H1 (cell line): ENCODE measurements at regions not wholly inside any gene's neighbourhood (a gene's known extent, or its start where the extent isn't known, plus 50 kb on each side); places are given as distances from the start of the nearest gene placed in this dataset.
A peak's percentile ranks its signal among the peaks of the same experiment; 100 is the strongest.

Experiments
- CTCF ChIA-PET: fragments of 300-600 bp; sonication (Branson Sonifier 250); formaldehyde crosslinking; loops from one replicate; lab custom pipeline; 2021; ENCODE audit not compliant: partially characterized antibody; lab: Charles Lee
- POLR2A ChIA-PET: fragments of 300-600 bp; sonication (Branson Sonifier 250); formaldehyde crosslinking; loops from one replicate; lab custom pipeline; 2021; ENCODE audit warnings: inconsistent platforms; ENCODE audit not compliant: partially characterized antibody; lab: Charles Lee
- DNase-seq, 2 experiments: peaks; one replicate each; pipeline versions ENCODE4 v3.0.0 to v3.0.0-alpha.2; 2010 to 2022; ENCODE audit warnings: low spot score in 2 of 2, low read depth in 1 of 2, mixed read lengths in 1 of 2
- FAIRE-seq: peaks from 2 replicates; lab custom pipeline; 2011; peaks lifted over from hg19 to GRCh38; lab: Jason Lieb, UNC
- H2AFZ ChIP-seq: 2 replicates; pipeline ENCODE4 v1.8.1; 2012; ENCODE audit warnings: low read length, inconsistent platforms
- H2AK5ac ChIP-seq: 2 replicates; pipeline ENCODE4 v1.6.1; 2013; ENCODE audit warnings: low read depth, low read length
- H2BK120ac ChIP-seq: replicated peaks from 2 replicates; pipeline ENCODE3; 2013; ENCODE audit warnings: low read depth, low read length, inconsistent platforms
- H2BK12ac ChIP-seq: 2 replicates; pipeline ENCODE4 v1.6.1; 2013; ENCODE audit warnings: low read depth, low read length
- H2BK15ac ChIP-seq: 2 replicates; pipeline ENCODE4 v1.6.1; 2013; ENCODE audit warnings: low read length
- H2BK20ac ChIP-seq: 2 replicates; pipeline ENCODE4 v1.6.1; 2013; ENCODE audit warnings: low read length
- H2BK5ac ChIP-seq: 2 replicates; pipeline ENCODE4 v1.6.1; 2013; ENCODE audit warnings: low read depth, low read length
- H3K14ac ChIP-seq: 2 replicates; pipeline ENCODE4 v1.6.1; 2013; ENCODE audit warnings: inconsistent platforms; ENCODE audit not compliant: insufficient read length
- H3K18ac ChIP-seq: 2 replicates; pipeline ENCODE4 v1.6.1; 2013; ENCODE audit warnings: low read length; ENCODE audit errors: extremely low read depth
- H3K23ac ChIP-seq: 2 replicates; pipeline ENCODE4 v1.6.1; 2013; ENCODE audit warnings: inconsistent platforms; ENCODE audit not compliant: insufficient read length
- H3K23me2 ChIP-seq: 2 replicates; pipeline ENCODE4 v1.6.1; 2013; ENCODE audit warnings: low read depth, low read length
- H3K27ac ChIP-seq: 2 replicates; pipeline ENCODE4 v1.6.1; 2011; ENCODE audit warnings: low read depth, low read length, inconsistent platforms
- H3K27me3 ChIP-seq, 4 experiments: replicated peaks in 1 of 4; 1 replicate in 1 of 4; 2 replicates in 3 of 4; pipeline versions ENCODE4 v1.6.1 to v1.8.1; 2011 to 2013; ENCODE audit warnings: low read length in 3 of 4, mild to moderate bottlenecking in 3 of 4, inconsistent platforms in 2 of 4, mixed read lengths in 2 of 4, moderate library complexity in 1 of 4; ENCODE audit not compliant: control insufficient read depth in 3 of 4, insufficient read depth in 3 of 4; ENCODE audit errors: extremely low read depth in 1 of 4
- H3K36me3 ChIP-seq, 4 experiments: 2 replicates each; pipeline versions ENCODE4 v1.6.1 to v1.8.1; 2011 to 2013; ENCODE audit warnings: mild to moderate bottlenecking in 4 of 4, low read length in 3 of 4, moderate library complexity in 2 of 4, control low read depth in 1 of 4, inconsistent platforms in 1 of 4; ENCODE audit not compliant: insufficient read depth in 4 of 4, control insufficient read depth in 2 of 4
- H3K4ac ChIP-seq: replicated peaks from 2 replicates; pipeline ENCODE3; 2013; ENCODE audit warnings: low read length, low read depth, mixed read lengths, inconsistent platforms; ENCODE audit not compliant: insufficient read length
- H3K4me1 ChIP-seq, 4 experiments: replicated peaks in 1 of 4; 1 replicate in 1 of 4; 2 replicates in 3 of 4; pipeline versions ENCODE4 v1.6.1 to v1.8.1; 2011 to 2013; ENCODE audit warnings: low read length in 3 of 4, inconsistent platforms in 2 of 4, mixed read lengths in 1 of 4; ENCODE audit not compliant: insufficient read depth in 4 of 4, control insufficient read depth in 3 of 4
- H3K4me2 ChIP-seq, 2 experiments: 2 replicates each; pipeline versions ENCODE4 v1.6.1 to v1.8.1; 2011 to 2013; ENCODE audit warnings: low read depth in 2 of 2, low read length in 2 of 2, control low read depth in 1 of 2, inconsistent platforms in 1 of 2, mild to moderate bottlenecking in 1 of 2; ENCODE audit not compliant: insufficient read depth in 1 of 2
- H3K4me3 ChIP-seq, 4 experiments: fragments of 200-600, 300-600 bp in 1 of 4; sonication (generic), shearing (Covaris generic), sonication (Bioruptor Twin) in 1 of 4; 2 replicates each; pipeline versions ENCODE4 v1.5.1 to v1.8.1; 2011 to 2016; ENCODE audit warnings: low read length in 4 of 4, low read depth in 3 of 4, control low read depth in 2 of 4, inconsistent platforms in 2 of 4, mild to moderate bottlenecking in 2 of 4, mixed read lengths in 1 of 4, moderate library complexity in 1 of 4; ENCODE audit not compliant: insufficient read depth in 2 of 4; ENCODE audit errors: extremely low read depth in 1 of 4
- H3K56ac ChIP-seq: replicated peaks from 2 replicates; pipeline ENCODE3; 2013; ENCODE audit warnings: low read depth, mild to moderate bottlenecking, mixed read lengths, low read length, inconsistent platforms; ENCODE audit not compliant: insufficient read length
- H3K79me1 ChIP-seq: 2 replicates; pipeline ENCODE4 v1.6.1; 2013; ENCODE audit warnings: low read depth, low read length, control low read depth
- H3K79me2 ChIP-seq, 2 experiments: 2 replicates each; pipeline versions ENCODE4 v1.6.1 to v1.8.1; 2012 to 2013; ENCODE audit warnings: low read length in 2 of 2, mild to moderate bottlenecking in 2 of 2, inconsistent platforms in 1 of 2; ENCODE audit not compliant: insufficient read depth in 2 of 2, control insufficient read depth in 1 of 2
- H3K9ac ChIP-seq, 4 experiments: replicated peaks in 1 of 4; 1 replicate in 1 of 4; 2 replicates in 3 of 4; pipeline versions ENCODE4 v1.6.1 to v1.8.1; 2011 to 2013; ENCODE audit warnings: low read depth in 3 of 4, low read length in 3 of 4, control low read depth in 2 of 4, mild to moderate bottlenecking in 2 of 4, moderate library complexity in 2 of 4, inconsistent platforms in 1 of 4; ENCODE audit errors: extremely low read depth in 1 of 4
- H3K9me3 ChIP-seq, 2 experiments: 2 replicates each; pipeline versions ENCODE4 v1.6.1 to v1.8.1; 2012 to 2013; ENCODE audit warnings: mild to moderate bottlenecking in 2 of 2, moderate library complexity in 2 of 2, control low read depth in 1 of 2, inconsistent platforms in 1 of 2, low read depth in 1 of 2, low read length in 1 of 2, mixed read lengths in 1 of 2; ENCODE audit not compliant: insufficient read depth in 2 of 2
- H4K20me1 ChIP-seq, 2 experiments: replicated peaks in 1 of 2; 2 replicates each; pipeline versions ENCODE3 to v1.8.1; 2011 to 2013; ENCODE audit warnings: inconsistent platforms in 2 of 2, low read length in 2 of 2, mild to moderate bottlenecking in 1 of 2; ENCODE audit not compliant: insufficient read depth in 2 of 2, control insufficient read depth in 1 of 2
- H4K5ac ChIP-seq: 2 replicates; pipeline ENCODE4 v1.6.1; 2013; ENCODE audit warnings: low read length, low read depth, mixed read lengths, inconsistent platforms; ENCODE audit not compliant: insufficient read length
- H4K8ac ChIP-seq: 2 replicates; pipeline ENCODE4 v1.8.0; 2013; ENCODE audit warnings: mild to moderate bottlenecking, moderate library complexity, low read length, inconsistent platforms; ENCODE audit not compliant: insufficient read depth; ENCODE audit errors: extremely low read depth
- H4K91ac ChIP-seq: replicated peaks from 2 replicates; pipeline ENCODE3; 2013; ENCODE audit warnings: low read length, mixed read lengths, inconsistent platforms; ENCODE audit not compliant: insufficient read length
- ASH2L ChIP-seq: fragments of 200-600, 300-600 bp; sonication (generic); IDR thresholded peaks from one replicate; pipeline ENCODE4 v1.7.1; 2017; ENCODE audit warnings: low read length
- CBX5 ChIP-seq: fragments of 300-800, 300-1000 bp; sonication (generic); IDR thresholded peaks from 2 replicates; pipeline ENCODE4 v1.7.1; 2016; ENCODE audit warnings: antibody characterized with exemption, low read length, low read depth
- CHD1 ChIP-seq: IDR thresholded peaks from 2 replicates; pipeline ENCODE4 v1.6.1; 2012; ENCODE audit warnings: low read depth, low read length, improper control_type of control experiment
- HDAC6 ChIP-seq: IDR thresholded peaks from one replicate; pipeline ENCODE4 v1.7.1; 2012; ENCODE audit warnings: low read depth, mild to moderate bottlenecking, inconsistent platforms, low read length, moderate library complexity
- NRF1 ChIP-seq: IDR thresholded peaks from 2 replicates; pipeline ENCODE4 v1.6.1; 2011; ENCODE audit warnings: mild to moderate bottlenecking, low read depth, low read length, improper control_type of control experiment
- RAD21 ChIP-seq, 2 experiments: IDR thresholded peaks in 1 of 2; conservative IDR thresholded peaks in 1 of 2; 2 replicates each; pipeline ENCODE4 v1.6.1; 2011; ENCODE audit warnings: low read depth in 2 of 2, low read length in 2 of 2, improper control_type of control experiment in 1 of 2, inconsistent platforms in 1 of 2, mild to moderate bottlenecking in 1 of 2, moderate library complexity in 1 of 2
- SIX5 ChIP-seq: IDR thresholded peaks from 2 replicates; pipeline ENCODE4 v1.6.1; 2011; ENCODE audit warnings: mild to moderate bottlenecking, low read depth, low read length
- SP4 ChIP-seq: IDR thresholded peaks from 2 replicates; pipeline ENCODE4 v1.6.1; 2012; ENCODE audit warnings: low read length, inconsistent platforms
- TAF7 ChIP-seq: optimal IDR thresholded peaks from 2 replicates; pipeline ENCODE3; 2011; ENCODE audit warnings: low read depth, mild to moderate bottlenecking, inconsistent platforms, low read length, moderate library complexity, borderline replicate concordance
- TBP ChIP-seq: IDR thresholded peaks from 2 replicates; pipeline ENCODE4 v1.6.1; 2011; ENCODE audit warnings: low read depth, low read length, improper control_type of control experiment
- YY1 ChIP-seq: IDR thresholded peaks from 2 replicates; pipeline ENCODE4 v1.6.1; 2011; ENCODE audit warnings: low read depth, mild to moderate bottlenecking, low read length
- WGBS, 2 experiments: shearing (Covaris generic) in 1 of 2; methylation state at CpG; one replicate each; pipeline versions ENCODE4 v1.1.6 to v1.1.7; 2013 to 2015; ENCODE audit warnings: low lambda C conversion rate in 2 of 2, mixed read lengths in 2 of 2, inconsistent platforms in 1 of 2, low coverage in 1 of 2, missing lambda C conversion rate in 1 of 2; ENCODE audit not compliant: insufficient replicate concordance in 2 of 2, insufficient coverage in 1 of 2, insufficient read length in 1 of 2; ENCODE audit errors: extremely low coverage in 1 of 2, missing lambda C conversion rate in 1 of 2; 5-methylcytosine and 5-hydroxymethylcytosine counted together
- TF ChIP-seq, protein P1 (sequence below), 3 experiments: IDR thresholded peaks; 1 replicate in 2 of 3; 2 replicates in 1 of 3; pipeline versions ENCODE4 v1.5.1 to v1.6.1; 2011; ENCODE audit warnings: low read length in 3 of 3, mild to moderate bottlenecking in 3 of 3, inconsistent platforms in 2 of 3, low read depth in 1 of 3, moderate library complexity in 1 of 3; ENCODE audit not compliant: insufficient read depth in 1 of 3; ENCODE audit errors: control extremely low read depth in 1 of 3

DNA sequence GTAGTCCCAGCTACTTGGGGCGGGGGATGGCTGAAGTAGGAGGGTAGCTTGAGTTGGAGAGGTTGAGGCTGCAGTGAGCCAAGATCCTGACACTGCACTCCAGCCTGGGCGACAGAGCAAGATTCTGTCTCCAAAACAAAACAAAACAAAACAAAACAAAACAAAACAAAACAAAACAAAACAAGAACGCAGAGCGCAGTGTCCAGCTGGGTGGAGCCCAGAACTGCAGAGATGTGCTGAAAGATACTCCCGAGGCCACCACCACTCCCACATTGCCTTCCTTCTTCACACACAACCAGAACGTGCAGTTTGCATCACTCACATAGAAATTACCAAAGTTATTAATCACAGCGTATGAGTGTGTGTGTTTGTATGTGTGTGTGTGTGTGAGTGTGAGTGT is 222.9 kb upstream of the ASIC2 start:
- POLR2A ChIA-PET: no interaction called here
- CTCF ChIA-PET: interaction anchor here (0.7 to 1.0 kb wide), 2 partner anchors 214 to 230 kb away, joined by 3 to 5 read pairs; no protein-coding TSS in a partner anchor
- WGBS, 2 experiments: 97% methylated on average over 7 of the region's 7 CpGs; no CpG with 5 or more reads in 1 of the 2 experiments
- TF ChIP-seq CBX5 (no peak), TBP (no peak), HDAC6 (no peak), SIX5 (no peak), TAF7 (no peak), RAD21 (IDR thresholded peaks at IDR 0.05 in 1 of 2, conservative IDR thresholded peaks at IDR 0.05 in 1 of 2; ENCODE audit: low read depth in 2 of 2, low read length in 2 of 2) (no peak), CHD1 (no peak), SP4 (no peak), YY1 (no peak), NRF1 (no peak), ASH2L (no peak)
- TF ChIP-seq, protein P1, sequence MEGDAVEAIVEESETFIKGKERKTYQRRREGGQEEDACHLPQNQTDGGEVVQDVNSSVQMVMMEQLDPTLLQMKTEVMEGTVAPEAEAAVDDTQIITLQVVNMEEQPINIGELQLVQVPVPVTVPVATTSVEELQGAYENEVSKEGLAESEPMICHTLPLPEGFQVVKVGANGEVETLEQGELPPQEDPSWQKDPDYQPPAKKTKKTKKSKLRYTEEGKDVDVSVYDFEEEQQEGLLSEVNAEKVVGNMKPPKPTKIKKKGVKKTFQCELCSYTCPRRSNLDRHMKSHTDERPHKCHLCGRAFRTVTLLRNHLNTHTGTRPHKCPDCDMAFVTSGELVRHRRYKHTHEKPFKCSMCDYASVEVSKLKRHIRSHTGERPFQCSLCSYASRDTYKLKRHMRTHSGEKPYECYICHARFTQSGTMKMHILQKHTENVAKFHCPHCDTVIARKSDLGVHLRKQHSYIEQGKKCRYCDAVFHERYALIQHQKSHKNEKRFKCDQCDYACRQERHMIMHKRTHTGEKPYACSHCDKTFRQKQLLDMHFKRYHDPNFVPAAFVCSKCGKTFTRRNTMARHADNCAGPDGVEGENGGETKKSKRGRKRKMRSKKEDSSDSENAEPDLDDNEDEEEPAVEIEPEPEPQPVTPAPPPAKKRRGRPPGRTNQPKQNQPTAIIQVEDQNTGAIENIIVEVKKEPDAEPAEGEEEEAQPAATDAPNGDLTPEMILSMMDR (IDR thresholded peaks at IDR 0.05; ENCODE audit: control extremely low read depth in 1 of 3, insufficient read depth in 1 of 3, low read depth in 1 of 3, low read length in 3 of 3): no peak

More for the DNA sequence above, 222.9 kb upstream of the ASIC2 start:
- Histone ChIP-seq H3K23me2 (peaks cover 2% of the 10 kb centered on the region; the same call in 1 of the 2 replicates), H2AFZ (no peak overlapping the region), H3K4ac (no peak overlapping the region), H2BK5ac (no peak overlapping the region), H3K14ac (no peak overlapping the region), H4K91ac (no peak overlapping the region), H3K4me3 (no peak overlapping the region), H4K5ac (no peak overlapping the region), H3K4me2 (no peak overlapping the region), H3K79me2 (no peaks in the 10 kb centered on the region), H3K23ac (no peak overlapping the region), H2BK15ac (no peak overlapping the region), H3K36me3 (no peaks in the 10 kb centered on the region), H2BK12ac (0 out of 2 replicates have a peak overlapping the region, but pooled peaks have one; percentile 35), H3K56ac (no peak overlapping the region), H2BK120ac (no peak overlapping the region), H4K20me1 (no peaks in the 10 kb centered on the region), H3K9ac (no peak overlapping the region), H3K9me3 (no peaks in the 10 kb centered on the region), H3K18ac (no peak overlapping the region), H3K79me1 (no peaks in the 10 kb centered on the region), H2BK20ac (peak overlapping the region; percentile 13; the same call in 1 of the 2 replicates), H3K4me1 (peaks cover 0 to 3% (median under 1%) of the 10 kb centered on the region in 4 experiments; a peak in 1 of 7 replicates), H3K27ac (no peak overlapping the region), H2AK5ac (no peak overlapping the region), H3K27me3 (no peaks in the 10 kb centered on the region), H4K8ac (no peak overlapping the region)
- FAIRE-seq (no peak), DNase-seq (no peak)
